ENCODE measurements at regions not wholly inside any gene's neighbourhood (a gene's known extent, or its start where the extent isn't known, plus 50 kb on each side); places are given as distances from the start of the nearest gene placed in this dataset.

DNA sequence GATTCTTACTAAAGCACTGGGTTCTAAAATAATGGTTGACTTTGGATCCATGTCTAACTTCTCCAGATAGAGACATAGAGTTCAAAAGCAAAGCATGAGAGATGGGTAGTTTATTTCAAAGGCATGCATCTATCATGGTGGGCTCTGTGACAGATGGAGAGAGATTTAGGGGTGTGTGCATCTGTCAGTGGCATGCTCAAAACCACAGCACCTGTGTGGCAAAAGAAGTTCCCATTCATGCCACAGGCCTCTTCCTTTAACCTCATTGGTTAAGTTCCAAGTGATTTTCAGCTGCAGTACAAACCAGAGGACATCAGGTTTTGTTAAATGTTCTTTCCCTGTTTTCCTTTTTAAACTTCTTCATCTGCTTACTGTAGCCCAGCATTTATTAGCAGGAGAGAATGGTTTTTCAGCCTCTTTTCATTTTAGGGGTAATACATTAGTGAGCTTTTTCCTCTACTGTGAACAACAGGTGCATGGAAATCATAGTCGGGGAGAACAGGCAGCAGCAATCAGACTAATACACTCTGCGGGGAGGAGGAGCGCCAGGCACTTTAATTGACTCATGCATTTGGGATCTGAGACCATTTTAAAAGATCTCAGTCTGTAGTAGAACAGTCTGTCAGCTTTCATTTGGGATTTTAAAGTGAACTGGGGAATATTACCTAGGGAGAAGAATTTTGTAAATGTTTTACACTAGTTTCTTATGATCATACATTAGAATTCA is 52.4 kb upstream of the UPP2 start:
- no peak for DNase-seq (ENCODE audit: low spot score)

DNA sequence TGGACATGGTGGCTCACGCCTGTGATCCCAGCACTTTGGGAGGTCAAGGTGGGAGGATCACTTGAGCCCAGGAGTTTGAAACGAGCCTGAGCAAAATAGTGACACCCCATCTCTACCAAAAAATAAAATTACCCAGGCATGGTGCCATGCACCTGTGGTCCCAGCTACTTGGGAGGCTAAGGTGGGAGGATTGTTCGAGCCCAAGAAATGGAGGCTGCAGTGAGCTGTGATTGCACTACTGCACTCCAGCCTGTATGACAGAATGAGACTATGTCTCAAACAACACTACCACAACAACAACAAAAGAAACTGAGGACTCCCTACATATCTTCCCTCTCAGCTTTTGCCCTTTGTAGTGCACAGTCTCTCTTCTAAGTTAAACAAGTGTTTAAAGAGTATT is 53.3 kb upstream of the UPP2 start:
- no peak for DNase-seq (ENCODE audit: low spot score)

- no peak for DNase-seq (ENCODE audit: low spot score)
Measured at GRCh38 chr2:158047156-158047611, 54.5 kb upstream of the UPP2 start.

DNA sequence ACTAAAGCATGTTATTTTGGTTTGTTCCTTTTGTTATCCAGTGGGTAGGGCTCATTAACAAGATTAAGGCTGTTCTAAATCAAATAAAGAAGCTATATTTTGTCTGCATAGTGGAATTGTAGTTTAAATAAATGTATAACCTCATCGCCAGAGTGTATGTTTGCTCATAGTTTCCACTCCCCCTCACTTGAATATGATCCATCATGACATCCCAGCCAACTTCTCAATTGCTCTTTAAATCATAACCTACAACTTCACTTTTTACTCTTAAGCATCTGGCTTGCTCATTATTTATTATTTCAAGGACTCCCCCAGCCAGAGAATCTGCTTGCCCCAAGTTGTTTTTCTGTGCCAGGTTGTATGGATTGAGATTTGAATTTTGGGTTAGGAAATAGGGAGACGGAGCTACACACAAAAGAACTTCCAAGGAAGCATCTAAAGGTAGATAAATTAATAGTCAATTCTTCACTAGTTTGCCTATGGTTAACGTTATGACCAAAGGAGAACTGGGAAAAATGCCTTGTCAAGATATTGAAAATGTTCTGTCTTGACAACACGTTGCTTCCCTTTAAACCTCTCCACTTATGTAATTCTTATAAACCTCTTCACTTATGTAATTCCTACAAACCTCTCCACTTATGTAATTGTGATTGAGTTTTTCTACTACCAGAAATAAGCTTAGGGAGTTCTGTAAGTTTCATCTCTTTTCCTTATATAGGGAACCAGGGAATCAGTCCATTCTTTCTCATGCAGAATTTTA is 55.4 kb upstream of the UPP2 start:
- DNase-seq (ENCODE audit: low spot score) = no peak

DNA sequence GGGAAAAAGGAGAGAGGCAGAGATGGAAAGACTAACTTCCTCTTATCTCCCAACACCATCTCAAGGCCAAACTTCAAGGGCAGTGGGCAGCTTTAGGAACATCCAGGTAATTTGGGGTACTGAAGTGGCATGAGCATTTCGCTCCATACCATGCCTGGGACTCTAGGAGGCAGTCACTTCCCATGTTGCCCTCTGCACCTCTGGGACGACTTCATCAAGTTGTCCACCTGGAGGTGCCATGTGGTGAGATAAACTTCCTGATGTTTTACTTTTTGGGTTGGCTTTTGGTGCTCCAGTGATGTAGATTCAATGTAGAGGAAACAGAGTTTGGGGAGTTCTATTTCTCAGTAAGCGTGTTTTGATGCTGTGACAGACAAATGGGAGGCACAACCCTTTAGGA is 56.3 kb upstream of the UPP2 start:
- DNase-seq (ENCODE audit: low spot score) = peak; percentile 37

DNA sequence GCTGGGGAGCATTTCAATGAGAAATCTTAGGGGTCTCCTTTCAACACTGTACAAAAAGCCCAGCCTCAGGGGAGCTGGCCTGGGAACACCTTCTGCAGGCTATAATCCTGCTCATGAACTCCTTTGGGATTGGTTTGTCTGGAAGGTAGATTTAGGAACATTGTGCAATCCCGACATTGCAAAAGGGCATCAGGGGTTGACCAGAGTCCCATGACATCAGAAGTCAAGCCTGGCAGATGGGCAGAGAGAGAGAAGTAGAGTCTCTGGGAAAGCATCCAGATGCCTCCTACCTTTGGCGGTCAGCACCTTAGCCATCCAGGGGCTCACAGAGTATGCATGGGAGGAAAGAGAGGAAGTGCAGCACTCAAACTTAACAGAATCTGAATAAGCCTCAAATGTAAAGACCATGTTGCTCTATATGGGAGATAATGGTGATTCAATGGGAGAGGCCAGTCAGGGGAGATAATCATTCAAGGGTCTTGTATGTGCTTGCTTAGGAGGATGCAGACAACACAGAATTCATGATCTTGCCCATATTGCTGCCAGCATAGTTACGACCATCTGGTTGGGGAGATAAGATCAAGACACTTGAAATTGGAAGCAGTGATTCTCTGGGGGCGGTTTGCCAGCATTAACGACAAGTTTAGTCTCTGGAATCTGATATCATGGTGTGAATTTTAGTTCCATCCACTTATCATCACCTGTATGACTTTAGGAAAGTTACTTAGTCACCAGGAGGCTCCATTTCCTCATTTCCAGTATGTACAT is 58.3 kb upstream of the UPP2 start:
- DNase-seq (ENCODE audit: low spot score) = no peak

DNA sequence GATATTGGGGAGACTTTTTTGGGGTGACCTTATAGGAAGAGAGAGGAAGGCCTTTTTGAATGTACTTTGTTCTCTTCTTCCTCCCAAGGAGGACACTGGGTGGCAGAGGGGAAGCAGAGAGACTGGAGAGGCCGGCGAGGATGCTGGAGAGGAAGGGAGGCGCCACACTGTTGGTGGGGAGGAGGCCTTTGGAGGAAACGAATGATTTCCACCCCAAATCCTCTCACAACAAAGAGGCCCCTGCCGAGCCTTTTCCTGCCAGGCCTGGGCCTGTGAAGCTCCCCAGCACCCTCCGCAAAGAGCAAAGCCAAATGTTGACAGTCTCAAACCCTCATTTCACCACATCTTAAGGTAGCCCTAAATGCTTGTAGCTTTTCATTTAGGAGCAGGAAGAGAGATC is 59.0 kb upstream of the UPP2 start:
- no peak for DNase-seq (ENCODE audit: low spot score)

GRCh38 chr2:158042245-158042644 is 59.4 kb upstream of the UPP2 start:
- DNase-seq (ENCODE audit: low spot score) = no peak

DNA sequence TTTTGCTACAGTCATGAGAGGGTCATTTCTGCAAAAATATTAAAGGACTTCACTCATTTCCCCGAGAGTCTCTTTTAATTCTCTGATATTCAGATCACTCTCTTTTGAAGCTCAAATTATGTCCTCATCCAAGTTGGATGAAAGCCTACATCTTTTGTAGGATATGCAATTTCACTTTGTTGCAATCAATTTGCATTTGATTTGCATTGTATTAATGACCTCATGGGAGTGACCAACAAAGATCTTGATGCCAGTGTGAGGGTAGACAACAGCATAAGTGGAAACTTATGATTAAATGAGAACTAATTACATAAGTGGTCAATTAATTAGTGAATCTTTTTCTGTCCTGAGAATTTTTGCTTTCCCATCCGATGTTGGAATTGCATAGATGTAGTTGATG is 60.3 kb upstream of the UPP2 start:
- no peak for DNase-seq (ENCODE audit: low spot score)

DNA sequence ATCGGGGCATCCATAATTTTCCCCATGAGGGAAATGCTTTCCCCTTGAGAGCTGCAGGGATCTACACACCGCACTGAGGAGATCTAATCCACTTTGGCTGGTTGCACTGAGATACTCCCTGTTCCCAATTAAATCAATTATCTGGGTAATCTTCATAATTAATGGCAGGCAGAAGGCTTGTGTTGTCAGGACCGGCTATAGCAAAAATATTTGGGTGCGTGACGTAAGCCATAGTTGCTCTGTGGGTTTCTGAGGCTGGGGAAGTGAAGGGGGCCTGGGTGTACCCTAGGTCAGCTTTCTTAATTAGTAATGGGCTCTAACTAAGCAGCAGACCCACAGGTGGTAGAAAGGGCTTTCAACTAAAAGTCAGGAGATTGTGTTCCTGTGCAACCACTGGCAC is 62.8 kb upstream of the UPP2 start:
- DNase-seq (ENCODE audit: low spot score) = no peak

DNA sequence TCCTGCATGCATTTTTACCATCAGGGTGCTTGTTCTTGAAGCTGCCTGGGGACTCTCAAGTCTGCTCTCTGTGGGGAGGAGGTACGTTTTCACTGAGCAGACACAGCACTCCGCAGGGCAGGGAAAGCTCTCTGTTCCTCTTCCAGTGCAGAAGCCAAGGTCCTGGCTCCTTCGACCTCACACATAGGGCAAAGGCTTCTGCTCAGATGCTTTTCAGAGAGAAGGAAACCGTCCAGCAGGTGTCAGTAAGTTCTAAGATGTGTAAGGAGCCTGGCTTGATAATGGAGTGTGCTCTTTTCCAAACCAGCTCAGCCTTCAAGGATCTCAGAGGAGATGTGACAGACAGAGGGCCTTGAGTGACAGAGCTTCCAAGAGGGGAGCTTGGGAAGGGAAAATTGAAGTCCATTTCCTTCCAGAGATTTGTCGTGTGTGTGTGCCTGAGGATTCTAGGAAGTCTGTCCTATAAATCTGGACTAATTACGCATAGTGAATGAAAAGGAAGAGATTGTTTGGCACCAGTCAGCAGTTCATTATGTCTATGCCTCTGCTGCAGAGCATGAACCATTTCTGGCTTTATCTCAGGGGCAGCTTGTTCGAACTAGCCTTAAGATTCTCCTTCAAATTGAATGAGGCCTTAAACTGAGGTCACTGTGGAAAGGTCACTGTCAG is 67.3 kb upstream of the UPP2 start:
- peak; percentile 46 for DNase-seq (ENCODE audit: low spot score)

DNA sequence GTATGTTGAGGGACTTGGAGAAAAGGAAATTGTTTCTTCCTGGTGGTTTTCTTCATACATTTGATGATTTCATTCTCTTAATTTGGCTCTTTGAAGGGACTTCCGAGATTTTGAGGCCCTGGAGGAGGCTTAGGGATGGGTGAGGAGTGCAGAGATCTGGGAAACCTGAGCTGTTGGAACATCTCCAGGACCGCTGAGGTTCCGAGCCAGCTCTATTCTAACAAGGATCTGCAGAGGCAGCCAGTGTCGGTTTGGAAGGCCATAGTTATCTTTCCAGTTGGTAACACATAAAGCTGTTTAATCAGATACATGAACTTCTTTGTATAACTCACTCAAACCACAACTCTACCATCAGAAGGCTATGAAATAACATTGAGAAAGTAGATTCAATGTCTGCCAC is 70.3 kb upstream of the UPP2 start:
- no peak for DNase-seq (ENCODE audit: low spot score)

DNA sequence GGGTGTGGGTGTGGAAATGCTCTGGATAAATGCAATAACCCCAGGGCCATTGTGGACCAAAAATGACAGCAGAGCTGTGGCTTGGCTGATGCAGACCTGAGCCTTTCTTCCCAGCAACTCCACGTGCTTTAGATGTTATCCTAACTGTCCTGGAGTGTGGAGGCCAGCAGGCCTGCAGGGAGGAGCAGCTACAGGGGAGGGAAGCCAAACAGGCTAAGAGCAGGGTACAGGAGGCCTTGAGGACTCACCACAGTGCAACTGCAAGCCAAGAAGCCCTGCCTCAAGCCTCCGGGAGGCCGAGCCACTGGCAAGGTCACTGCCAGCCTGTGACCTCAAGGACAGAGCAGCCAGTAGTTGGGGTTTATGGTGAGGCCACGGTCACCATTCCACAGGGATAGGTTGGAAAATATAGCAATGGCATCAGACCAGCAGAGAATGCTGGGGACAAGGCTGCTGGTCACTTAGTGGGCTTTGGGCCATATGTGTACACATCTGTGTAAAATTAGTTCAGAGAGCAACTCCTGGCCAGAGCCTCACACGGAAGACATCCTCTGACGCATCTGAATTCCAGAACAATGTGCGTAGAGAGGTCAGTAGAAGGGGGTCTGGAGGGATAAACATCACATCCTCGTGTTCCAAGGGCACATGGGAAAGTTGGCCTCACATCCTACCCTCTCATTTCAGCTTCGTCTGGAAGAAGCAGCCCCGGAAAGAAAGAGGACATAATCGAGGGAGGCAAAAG is 76.2 kb upstream of the UPP2 start:
- no peak for DNase-seq (ENCODE audit: low spot score)

DNA sequence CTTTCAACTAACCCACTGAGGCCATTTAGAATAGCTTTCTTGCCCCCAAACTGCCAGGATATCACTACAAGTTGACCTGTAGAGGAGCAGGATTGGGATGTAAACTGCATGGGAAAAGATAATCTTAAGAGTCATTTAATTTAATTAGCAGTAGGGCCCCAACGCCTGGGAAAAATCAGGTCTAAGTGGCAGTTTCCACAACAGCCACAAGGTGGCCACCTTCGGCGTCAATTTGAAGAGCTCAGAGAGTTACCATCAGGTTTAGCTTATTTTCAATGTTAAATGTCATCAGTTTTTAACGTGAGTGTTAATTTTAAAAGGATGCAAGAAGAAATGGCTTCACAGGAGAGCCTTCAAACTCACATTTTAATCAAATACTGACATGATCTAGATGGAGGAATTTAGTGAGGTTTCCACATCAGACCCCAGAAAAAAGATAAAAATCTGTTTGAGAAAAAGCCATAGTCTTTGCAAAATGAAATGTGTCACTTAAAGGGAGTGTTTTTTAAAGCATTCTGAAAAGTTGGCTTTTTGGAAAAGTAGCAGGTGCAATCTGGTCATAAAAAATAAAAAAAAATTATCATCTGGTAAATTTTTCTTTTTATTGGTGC is 77.3 kb upstream of the UPP2 start:
- DNase-seq (ENCODE audit: low spot score) = peak; percentile 31

- DNase-seq (ENCODE audit: low spot score) = no peak
Measured at GRCh38 chr2:158022888-158023287, 78.8 kb upstream of the UPP2 start.

DNA sequence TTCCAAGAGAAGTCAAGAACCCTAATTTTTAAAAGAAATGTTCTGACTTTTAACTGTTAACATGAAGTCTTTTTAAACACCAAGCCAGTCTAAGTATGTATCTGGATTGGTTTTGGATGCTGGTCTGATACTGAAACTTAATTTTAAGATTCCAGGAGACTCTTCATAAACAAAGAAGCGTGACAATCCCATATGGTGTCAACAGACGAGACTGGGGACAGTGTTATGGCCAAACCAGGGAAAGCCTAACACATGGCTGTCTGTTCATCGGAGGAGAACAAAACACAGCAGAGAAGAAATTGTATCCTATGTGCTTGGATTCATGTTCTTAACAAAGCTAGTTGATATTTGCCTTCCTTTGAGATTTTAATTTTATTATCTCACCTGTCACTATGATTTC is 80.5 kb upstream of the UPP2 start:
- DNase-seq (ENCODE audit: low spot score) = no peak

DNA sequence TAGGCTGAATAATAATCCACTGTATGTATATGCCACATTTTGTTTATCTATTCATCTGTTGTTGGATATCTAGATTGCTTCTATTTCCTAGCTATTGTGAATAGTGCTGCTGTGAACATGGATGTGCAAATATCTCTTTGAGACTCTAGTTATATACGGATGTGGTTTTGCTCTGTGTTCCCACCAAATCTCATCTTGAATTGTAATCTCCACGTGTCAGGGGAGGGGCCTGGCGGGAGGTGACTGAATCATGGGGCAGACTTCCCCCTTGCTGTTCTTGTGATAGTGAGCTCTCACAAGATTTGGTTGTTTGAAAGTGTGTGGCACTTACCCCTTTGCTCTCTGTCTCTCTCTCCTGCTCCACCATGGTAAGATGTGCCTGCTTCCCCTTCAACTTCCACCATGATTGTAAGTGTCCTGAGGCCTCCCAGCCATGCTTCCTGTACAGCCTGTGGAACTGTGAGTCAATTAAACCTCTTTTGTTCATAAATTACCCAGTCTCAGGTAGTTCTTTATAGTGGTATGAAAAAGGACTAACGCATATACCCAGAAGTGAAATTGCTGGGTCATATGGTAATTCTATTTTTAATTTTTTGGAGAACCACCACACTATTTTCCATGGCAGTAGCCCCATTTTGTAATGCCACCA is 86.1 kb upstream of the UPP2 start:
- no peak for DNase-seq (ENCODE audit: low spot score)

GRCh38 chr2:158013891-158014290 is 87.8 kb upstream of the UPP2 start:
- no peak for DNase-seq (ENCODE audit: low spot score)

DNA sequence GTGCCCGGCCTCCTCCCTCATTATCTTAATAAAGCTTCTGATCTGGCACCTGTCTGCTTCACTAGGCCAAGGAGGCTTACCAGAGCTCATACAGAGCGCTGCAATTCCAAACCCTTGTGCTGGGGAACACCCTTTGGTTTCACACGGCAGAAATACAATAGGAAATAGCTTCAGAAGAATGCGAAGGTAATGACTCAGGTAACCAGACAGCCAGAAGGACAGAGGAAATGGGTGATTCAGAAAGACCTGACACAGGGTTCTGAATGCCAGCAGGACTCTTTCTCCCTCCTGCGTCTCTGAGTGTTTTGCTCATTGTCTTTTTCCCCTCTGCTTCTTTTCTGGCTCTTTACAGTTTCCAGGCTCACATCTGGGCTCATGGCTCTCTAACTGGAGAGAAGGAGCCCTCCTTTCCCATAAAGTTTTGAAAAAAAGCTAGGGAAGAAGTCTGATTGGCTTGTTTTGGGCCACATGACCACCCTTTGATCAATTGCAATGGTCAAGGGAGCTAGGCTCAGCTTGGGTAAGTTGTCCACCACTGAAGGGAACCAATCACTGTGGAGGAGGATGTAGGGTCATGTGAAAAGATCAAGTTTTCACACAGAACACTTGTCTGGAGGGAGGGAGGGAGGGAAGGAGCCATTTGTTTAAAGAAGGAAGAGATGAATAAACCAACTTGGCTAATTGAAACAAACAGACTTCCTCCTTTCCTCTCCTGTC is 90.5 kb upstream of the UPP2 start:
- no peak for DNase-seq (ENCODE audit: low spot score)

DNA sequence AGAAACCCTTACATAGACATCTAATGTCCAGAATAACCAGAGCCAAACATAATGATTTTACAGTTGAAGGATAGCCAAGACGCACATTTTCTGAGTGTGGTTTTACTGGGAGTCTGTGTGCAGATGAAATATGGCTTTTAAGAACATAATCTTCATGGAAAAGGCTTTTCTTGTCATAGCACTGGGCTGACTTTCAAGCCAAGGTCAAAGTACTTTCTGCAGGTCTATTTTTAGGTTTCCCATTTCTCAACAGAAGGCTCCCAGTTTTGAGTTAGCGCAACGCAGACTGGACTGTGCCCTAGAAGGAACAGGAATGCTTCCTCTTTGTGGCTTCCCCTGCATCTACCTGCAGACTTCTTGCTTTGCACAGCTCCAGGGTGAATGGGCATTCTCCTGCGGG is 92.3 kb upstream of the UPP2 start:
- DNase-seq (ENCODE audit: low spot score) = no peak
